ENCODE measurements at regions not wholly inside any gene's neighbourhood (a gene's known extent, or its start where the extent isn't known, plus 50 kb on each side); places are given as distances from the start of the nearest gene placed in this dataset.

GRCh38 chr5:3827624-3828023 is 232.0 kb downstream of the IRX1 start:
- no peak for DNase-seq

- DNase-seq, result no peak
These were observed 233.1 kb downstream of the IRX1 start for GRCh38 chr5:3828761-3829160.

- no peak for DNase-seq
These were observed 237.9 kb downstream of the IRX1 start for GRCh38 chr5:3833566-3833965.

GRCh38 chr5:3835811-3836210 is 240.2 kb downstream of the IRX1 start:
- no peak for DNase-seq

GRCh38 chr5:3836528-3836927 is 240.9 kb downstream of the IRX1 start:
- DNase-seq, result no peak

GRCh38 chr5:3837506-3837905 is 241.9 kb downstream of the IRX1 start:
- DNase-seq, result no peak

GRCh38 chr5:3839151-3839550 is 243.5 kb downstream of the IRX1 start:
- DNase-seq, result no peak

GRCh38 chr5:3842591-3842990 is 247.0 kb downstream of the IRX1 start:
- no peak for DNase-seq

- no peak for DNase-seq
These were observed 248.1 kb downstream of the IRX1 start for GRCh38 chr5:3843706-3844105.

- no peak for DNase-seq
These were observed 248.6 kb downstream of the IRX1 start for GRCh38 chr5:3844266-3844665.

GRCh38 chr5:3845230-3845629 is 249.6 kb downstream of the IRX1 start:
- no peak for DNase-seq

- DNase-seq, result no peak
These were observed 256.7 kb downstream of the IRX1 start for GRCh38 chr5:3852161-3852916.

- no peak for DNase-seq
These were observed 257.7 kb downstream of the IRX1 start for GRCh38 chr5:3853362-3853761.

GRCh38 chr5:3854188-3854821 is 258.7 kb downstream of the IRX1 start:
- DNase-seq, result no peak

GRCh38 chr5:3856036-3856435 is 260.4 kb downstream of the IRX1 start:
- DNase-seq, result no peak

- DNase-seq, result no peak
These were observed 262.9 kb downstream of the IRX1 start for GRCh38 chr5:3858524-3858923.

GRCh38 chr5:3862906-3863305 is 267.3 kb downstream of the IRX1 start:
- DNase-seq, result no peak

- DNase-seq, result no peak
These were observed 279.5 kb downstream of the IRX1 start for GRCh38 chr5:3875144-3875543.

GRCh38 chr5:3878267-3878666 is 282.6 kb downstream of the IRX1 start:
- DNase-seq, result no peak

GRCh38 chr5:3883040-3883439 is 287.4 kb downstream of the IRX1 start:
- DNase-seq, result no peak

GRCh38 chr5:3886524-3887451 is 291.2 kb downstream of the IRX1 start:
- DNase-seq, result no peak

GRCh38 chr5:3888310-3888709 is 292.7 kb downstream of the IRX1 start:
- no peak for DNase-seq

GRCh38 chr5:3889412-3890142 is 293.9 kb downstream of the IRX1 start:
- no peak for DNase-seq

Measured in left hindlimb (tissue), 1 donor.